ENCODE measurements at regions not wholly inside any gene's neighbourhood (a gene's known extent, or its start where the extent isn't known, plus 50 kb on each side); places are given as distances from the start of the nearest gene placed in this dataset.

- ATAC-seq (ENCODE audit: low read depth): no peak
- DNase-seq (ENCODE audit: low spot score): no peak
- Histone ChIP-seq H3K9me3 (ENCODE audit: severe bottlenecking) (no peaks in the 10 kb centered on the region), H3K36me3 (ENCODE audit: low read depth) (no peaks in the 10 kb centered on the region), H3K27me3 (ENCODE audit: insufficient read depth, poor library complexity, severe bottlenecking) (no peaks in the 10 kb centered on the region), H3K4me3 (ENCODE audit: severe bottlenecking) (no peak overlapping the region), H3K27ac (ENCODE audit: poor library complexity, severe bottlenecking) (no peak overlapping the region), H3K4me1 (ENCODE audit: insufficient read depth, poor library complexity, severe bottlenecking) (no peaks in the 10 kb centered on the region)
- no peak for TF ChIP-seq CTCF (IDR thresholded peaks at IDR 0.05; ENCODE audit: poor library complexity, severe bottlenecking)
Observed at GRCh38 chr6:105935416-105935815, 150.7 kb upstream of the PRDM1 start.

- no peak for ATAC-seq (ENCODE audit: low read depth)
- Histone ChIP-seq H3K4me3 (ENCODE audit: severe bottlenecking) (no peak overlapping the region), H3K36me3 (ENCODE audit: low read depth) (no peaks in the 10 kb centered on the region), H3K27me3 (ENCODE audit: insufficient read depth, poor library complexity, severe bottlenecking) (no peaks in the 10 kb centered on the region), H3K27ac (ENCODE audit: poor library complexity, severe bottlenecking) (no peak overlapping the region), H3K4me1 (ENCODE audit: insufficient read depth, poor library complexity, severe bottlenecking) (no peaks in the 10 kb centered on the region), H3K9me3 (ENCODE audit: severe bottlenecking) (no peaks in the 10 kb centered on the region)
- DNase-seq (ENCODE audit: low spot score): no peak
- no peak for TF ChIP-seq CTCF (IDR thresholded peaks at IDR 0.05; ENCODE audit: poor library complexity, severe bottlenecking)
Observed at GRCh38 chr6:105934708-105935107, 151.4 kb upstream of the PRDM1 start.

GRCh38 chr6:105932440-105932839, 153.7 kb upstream of the PRDM1 start:
- no peaks in the 10 kb centered on the region for H3K27me3 ChIP-seq (ENCODE audit: insufficient read depth, poor library complexity, severe bottlenecking)
- H3K27ac ChIP-seq (ENCODE audit: poor library complexity, severe bottlenecking): no peak overlapping the region
- no peak for DNase-seq (ENCODE audit: low spot score)
- H3K9me3 ChIP-seq (ENCODE audit: severe bottlenecking): no peaks in the 10 kb centered on the region
- no peak for ATAC-seq (ENCODE audit: low read depth)
- TF ChIP-seq CTCF (IDR thresholded peaks at IDR 0.05; ENCODE audit: poor library complexity, severe bottlenecking): no peak
- no peaks in the 10 kb centered on the region for H3K4me1 ChIP-seq (ENCODE audit: insufficient read depth, poor library complexity, severe bottlenecking)
- no peaks in the 10 kb centered on the region for H3K36me3 ChIP-seq (ENCODE audit: low read depth)
- no peak overlapping the region for H3K4me3 ChIP-seq (ENCODE audit: severe bottlenecking)

- Histone ChIP-seq H3K9me3 (ENCODE audit: severe bottlenecking) (no peaks in the 10 kb centered on the region), H3K36me3 (ENCODE audit: low read depth) (no peaks in the 10 kb centered on the region), H3K27ac (ENCODE audit: poor library complexity, severe bottlenecking) (no peak overlapping the region), H3K4me1 (ENCODE audit: insufficient read depth, poor library complexity, severe bottlenecking) (no peaks in the 10 kb centered on the region), H3K4me3 (ENCODE audit: severe bottlenecking) (no peak overlapping the region), H3K27me3 (ENCODE audit: insufficient read depth, poor library complexity, severe bottlenecking) (no peaks in the 10 kb centered on the region)
- DNase-seq (ENCODE audit: low spot score) (no peak), ATAC-seq (ENCODE audit: low read depth) (no peak)
- no peak for TF ChIP-seq CTCF (IDR thresholded peaks at IDR 0.05; ENCODE audit: poor library complexity, severe bottlenecking)
Observed at GRCh38 chr6:105929626-105930025, 156.5 kb upstream of the PRDM1 start.

- Histone ChIP-seq H3K27ac (ENCODE audit: poor library complexity, severe bottlenecking) (no peak overlapping the region), H3K36me3 (ENCODE audit: low read depth) (no peaks in the 10 kb centered on the region), H3K9me3 (ENCODE audit: severe bottlenecking) (no peaks in the 10 kb centered on the region), H3K4me3 (ENCODE audit: severe bottlenecking) (no peak overlapping the region), H3K4me1 (ENCODE audit: insufficient read depth, poor library complexity, severe bottlenecking) (no peaks in the 10 kb centered on the region), H3K27me3 (ENCODE audit: insufficient read depth, poor library complexity, severe bottlenecking) (no peaks in the 10 kb centered on the region)
- ATAC-seq (ENCODE audit: low read depth) (no peak), DNase-seq (ENCODE audit: low spot score) (no peak)
- no peak for TF ChIP-seq CTCF (IDR thresholded peaks at IDR 0.05; ENCODE audit: poor library complexity, severe bottlenecking)
Observed at GRCh38 chr6:105926318-105926717, 159.8 kb upstream of the PRDM1 start.

All from RWPE2 (cell line).